GM12891 (cell line): ENCODE measurements at regions not wholly inside any gene's neighbourhood (a gene's known extent, or its start where the extent isn't known, plus 50 kb on each side); places are given as distances from the start of the nearest gene placed in this dataset.
A peak's percentile ranks its signal among the peaks of the same experiment; 100 is the strongest.
"Not testable (repeated sequence)": the region's sequence is repeated elsewhere in the genome, so short reads cannot be mapped to it uniquely, and the experiment has no call there.

Experiments
- DNase-seq: peaks from one replicate; pipeline ENCODE4 v3.0.0; 2011; ENCODE audit warnings: low spot score; ENCODE audit not compliant: insufficient read length
- FAIRE-seq: peaks from 2 replicates; lab custom pipeline; 2011; peaks lifted over from hg19 to GRCh38; lab: Jason Lieb, UNC
- PAX5 ChIP-seq: IDR thresholded peaks from 2 replicates; pipeline ENCODE4 v1.6.1; 2011; ENCODE audit warnings: low read length, moderate library complexity, mild to moderate bottlenecking; ENCODE audit not compliant: insufficient read depth, severe bottlenecking
- POLR2A ChIP-seq: IDR thresholded peaks from 2 replicates; pipeline ENCODE4 v1.6.1; 2011; ENCODE audit warnings: low read depth, low read length, control low read depth
- POLR2AphosphoS5 ChIP-seq: IDR thresholded peaks from 2 replicates; pipeline ENCODE4 v1.6.1; 2011; ENCODE audit warnings: low read depth, low read length, control low read depth
- POU2F2 ChIP-seq: IDR thresholded peaks from 2 replicates; pipeline ENCODE4 v1.6.1; 2011; ENCODE audit warnings: low read depth, mild to moderate bottlenecking, control low read depth, low read length, moderate library complexity
- SPI1 ChIP-seq: IDR thresholded peaks from 2 replicates; pipeline ENCODE4 v1.6.1; 2011; ENCODE audit warnings: low read depth, low read length, control low read depth
- TAF1 ChIP-seq: IDR thresholded peaks from 2 replicates; pipeline ENCODE4 v1.6.1; 2011; ENCODE audit warnings: low read depth, low read length, control low read depth

DNA sequence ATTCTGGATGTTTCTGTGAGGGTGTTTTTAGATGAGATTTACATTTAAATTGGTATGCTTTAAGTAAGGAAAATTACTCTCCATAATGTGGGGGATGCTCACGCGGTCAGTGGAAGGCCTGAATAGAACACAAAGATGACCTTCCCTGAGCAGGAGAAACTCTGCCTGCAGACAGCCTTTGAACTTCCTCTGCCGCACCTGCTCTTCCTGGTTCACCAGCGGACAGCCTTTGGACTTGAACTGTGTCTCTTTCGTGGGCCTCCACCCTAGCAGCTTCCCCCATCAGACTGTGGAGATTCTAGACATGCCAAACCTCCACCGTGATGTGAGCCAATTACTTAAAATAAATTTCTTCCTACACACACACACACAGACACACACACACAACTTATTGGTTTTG is 210.7 kb downstream of the EFCAB11 start:
- FAIRE-seq (no peak), DNase-seq (no peak)
- TF ChIP-seq TAF1 (no peak), POLR2A (no peak), POLR2AphosphoS5 (no peak)

DNA sequence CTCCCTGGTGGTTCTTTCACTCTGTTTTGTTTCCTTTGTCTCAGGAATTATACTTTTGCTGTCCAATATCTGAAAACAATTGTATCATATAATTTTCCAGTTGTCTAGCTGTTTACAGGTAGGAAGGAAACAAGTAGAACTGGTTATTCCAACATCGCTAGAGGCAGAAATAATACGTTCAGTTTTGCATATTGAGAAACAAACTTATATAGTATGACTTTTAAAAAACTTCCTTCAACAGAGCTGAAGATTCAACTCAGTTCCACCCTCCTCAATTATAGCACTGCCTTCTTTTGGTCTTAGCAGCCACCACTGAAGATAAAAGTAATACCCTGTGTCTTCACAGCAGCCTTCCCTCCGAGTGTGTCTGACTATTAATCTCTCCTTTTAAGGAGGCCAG is 214.3 kb downstream of the EFCAB11 start:
- TF ChIP-seq POLR2AphosphoS5, result no peak
- TF ChIP-seq PAX5, result no peak
- TF ChIP-seq TAF1, result no peak
- TF ChIP-seq SPI1, result no peak
- DNase-seq (no peak), FAIRE-seq (no peak)

DNA sequence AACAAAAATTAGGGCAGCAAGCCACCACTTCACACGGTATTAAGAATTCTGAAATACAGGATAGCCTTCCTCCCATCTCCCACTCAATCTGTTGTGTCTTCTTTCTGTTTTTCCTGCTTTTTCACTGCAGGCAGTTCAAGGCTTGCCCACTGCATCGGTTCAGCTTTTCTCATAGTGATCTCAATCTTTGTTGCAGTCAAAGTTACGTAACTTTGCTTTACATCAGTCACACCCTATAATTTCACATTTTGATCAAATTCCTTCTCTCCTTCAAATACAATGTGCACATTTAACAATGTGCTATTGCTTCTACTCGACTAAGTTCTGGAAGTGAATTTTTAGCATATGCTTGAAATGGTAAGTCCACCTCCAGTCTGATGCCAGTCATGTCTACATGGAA is 217.6 kb downstream of the EFCAB11 start:
- DNase-seq (no peak), FAIRE-seq (no peak)
- no peak for TF ChIP-seq POLR2AphosphoS5

DNA sequence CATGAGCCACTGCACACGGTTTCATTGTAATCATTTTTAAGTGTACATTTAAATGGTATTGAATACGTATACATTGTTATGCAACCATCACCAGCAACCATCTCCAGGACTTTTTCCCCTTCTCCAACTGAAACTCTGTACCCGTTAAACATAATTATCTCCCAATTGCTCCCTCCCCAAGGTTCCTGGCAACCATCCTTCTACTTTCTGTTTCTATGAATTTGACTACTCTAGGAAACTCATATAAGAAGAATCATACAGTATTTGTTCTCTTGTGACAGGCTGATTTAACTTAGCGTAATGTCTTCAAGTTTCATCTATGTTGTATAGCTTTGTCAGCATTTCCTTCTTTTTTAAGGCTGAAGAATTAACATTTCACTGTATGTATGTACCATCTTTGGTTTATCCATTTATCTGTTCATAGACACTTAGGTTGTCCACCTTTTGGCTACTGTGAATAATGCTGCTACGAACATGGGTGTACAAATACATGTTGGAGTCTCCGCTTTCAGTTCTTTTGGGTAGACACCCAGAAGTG is 223.1 kb downstream of the EFCAB11 start:
- DNase-seq (no peak), FAIRE-seq (no peak)
- TF ChIP-seq POU2F2 (no peak), TAF1 (no peak), POLR2A (no peak), SPI1 (no peak), POLR2AphosphoS5 (no peak), PAX5 (no peak)

DNA sequence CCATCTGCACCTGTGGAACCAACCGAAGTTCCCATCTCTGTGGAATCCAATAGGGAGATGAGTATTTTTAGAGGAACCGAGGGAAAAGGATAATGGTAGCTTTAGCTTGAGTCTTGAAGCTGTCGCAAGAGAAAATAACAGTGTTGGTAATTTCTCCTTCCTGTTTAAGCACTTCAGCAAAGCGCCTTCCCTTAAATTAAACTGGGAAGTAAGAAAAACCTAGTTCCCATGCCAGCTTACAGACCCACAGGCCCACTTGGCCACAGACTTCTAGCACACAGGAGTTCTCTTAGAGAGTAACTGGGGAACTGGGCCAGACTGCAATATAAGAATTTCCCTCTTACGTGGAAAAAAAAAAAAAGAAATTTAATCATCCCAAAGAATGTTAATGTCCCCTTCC is 223.8 kb downstream of the EFCAB11 start:
- TF ChIP-seq TAF1, result no peak
- no peak for TF ChIP-seq PAX5
- no peak for TF ChIP-seq SPI1
- no peak for TF ChIP-seq POLR2AphosphoS5
- TF ChIP-seq POLR2A, result no peak
- TF ChIP-seq POU2F2, result no peak
- FAIRE-seq (no peak), DNase-seq (no peak)

DNA sequence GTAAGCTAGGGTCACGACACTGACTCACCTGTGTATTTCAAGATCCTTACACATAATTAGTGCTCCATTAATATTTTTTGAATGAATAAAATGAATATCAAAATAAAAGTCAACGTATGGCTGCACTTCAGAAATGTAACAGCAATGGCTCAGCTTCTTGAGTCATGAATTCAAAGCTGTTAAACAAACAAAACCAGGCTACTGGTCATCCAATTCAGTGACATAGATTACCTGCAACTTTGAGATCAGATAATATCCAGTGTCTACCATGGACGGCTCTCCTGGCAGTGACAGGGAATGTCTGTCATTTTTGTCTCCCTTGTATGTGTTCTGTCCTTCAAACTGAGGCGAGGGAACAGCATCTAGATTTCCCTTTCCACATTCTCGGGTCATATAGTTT is 225.6 kb downstream of the EFCAB11 start:
- FAIRE-seq (no peak), DNase-seq (no peak)
- TF ChIP-seq POLR2AphosphoS5, result no peak
- no peak for TF ChIP-seq TAF1
- TF ChIP-seq SPI1, result no peak
- TF ChIP-seq POLR2A, result no peak
- no peak for TF ChIP-seq POU2F2
- no peak for TF ChIP-seq PAX5

DNA sequence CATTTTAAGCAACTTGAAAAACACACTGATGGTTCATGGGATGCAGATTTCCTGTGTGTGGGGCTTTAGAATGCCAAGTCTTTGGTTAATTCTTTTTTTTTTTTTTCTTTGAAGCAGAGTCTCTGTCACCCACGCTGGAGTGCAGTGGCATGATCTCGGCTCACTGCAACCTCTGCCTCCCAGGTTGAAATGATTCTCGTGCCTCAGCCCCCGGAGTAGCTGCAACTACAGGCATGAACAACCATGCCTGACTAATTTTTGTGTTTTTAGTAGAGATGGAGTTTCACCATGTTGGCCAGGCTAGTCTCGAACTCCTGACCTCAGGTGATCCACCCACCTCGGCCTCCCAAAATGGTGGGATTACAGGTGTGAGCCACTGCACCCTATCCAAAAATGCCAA is 228.3 kb downstream of the EFCAB11 start:
- DNase-seq, FAIRE-seq: not testable (repeated sequence)

DNA sequence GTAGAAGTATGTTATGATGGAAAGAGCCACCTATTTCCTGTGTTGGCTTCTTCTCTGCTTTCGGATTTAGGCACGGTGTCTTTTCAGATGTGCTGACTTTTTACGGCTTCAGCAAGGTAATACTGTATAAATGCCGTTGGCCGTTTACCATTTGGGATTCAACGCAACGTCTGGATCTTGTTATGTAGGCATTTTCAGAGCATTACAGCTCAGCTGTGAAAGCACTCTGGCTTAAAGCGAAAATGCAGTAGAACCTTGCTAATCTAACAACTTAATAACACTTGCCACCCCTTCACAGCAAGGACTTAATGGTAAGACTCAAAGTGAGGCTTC is 229.9 kb downstream of the EFCAB11 start:
- TF ChIP-seq POLR2AphosphoS5, result no peak
- no peak for TF ChIP-seq POLR2A
- no peak for TF ChIP-seq SPI1
- TF ChIP-seq POU2F2, result no peak
- no peak for TF ChIP-seq PAX5
- TF ChIP-seq TAF1, result no peak
- no peak for DNase-seq
- peak; percentile 75 for FAIRE-seq

DNA sequence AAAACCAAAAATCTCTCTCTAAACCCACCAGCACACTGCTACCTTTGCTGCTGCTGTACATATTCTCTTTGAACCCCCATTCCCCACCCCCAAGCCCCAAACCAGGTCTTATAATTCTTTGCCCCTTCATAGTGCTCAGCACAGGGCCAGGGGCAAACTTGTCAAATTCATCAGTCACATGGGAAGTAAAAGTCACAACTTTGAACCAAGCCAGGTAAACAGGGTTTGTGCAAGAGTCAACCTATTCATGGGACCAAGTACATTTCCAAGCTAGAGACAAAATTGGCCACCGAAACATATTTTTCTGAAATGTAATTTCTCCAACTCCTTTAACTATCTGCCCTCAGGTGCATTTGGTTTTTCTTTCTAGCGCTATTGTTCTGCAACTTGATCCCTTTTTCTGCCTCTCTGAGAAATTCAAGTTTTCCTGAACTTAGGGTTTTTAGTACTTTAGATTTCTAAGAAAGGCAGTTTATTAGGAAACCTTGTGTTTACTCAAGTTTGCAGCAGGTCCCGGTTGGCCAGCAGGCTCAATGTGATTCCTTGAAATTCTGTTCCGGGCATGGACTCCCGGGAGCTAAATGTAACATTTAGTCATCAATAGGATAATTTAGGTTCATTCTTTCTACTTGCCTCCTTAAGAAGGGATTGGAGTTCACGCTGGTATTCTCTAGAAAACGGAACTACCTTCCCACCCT is 230.5 kb downstream of the EFCAB11 start:
- FAIRE-seq (no peak), DNase-seq (no peak)
- TF ChIP-seq POLR2A (no peak), POLR2AphosphoS5 (no peak)

DNA sequence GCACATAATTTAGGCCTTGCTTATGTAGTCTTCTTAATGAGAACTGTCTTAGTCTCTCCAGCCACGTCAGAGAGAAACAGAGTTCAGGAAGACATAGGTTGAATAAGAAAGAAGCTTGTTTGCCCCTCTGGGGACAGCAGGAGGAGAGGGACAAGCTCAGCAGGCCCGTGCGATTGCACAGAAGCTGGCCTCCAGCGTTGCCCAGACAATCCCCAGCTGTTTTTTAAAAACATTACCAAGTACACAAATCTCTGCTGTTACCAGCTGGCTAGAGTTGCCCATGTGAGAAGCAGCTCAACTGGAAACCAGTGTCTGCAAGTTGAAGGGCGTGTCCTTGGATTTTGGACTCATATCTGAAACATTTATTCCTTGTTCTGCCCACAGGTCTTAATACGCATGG is 232.6 kb downstream of the EFCAB11 start:
- FAIRE-seq, result no peak
- no peak for TF ChIP-seq POLR2A
- TF ChIP-seq TAF1, result no peak
- no peak for TF ChIP-seq POU2F2
- no peak for TF ChIP-seq SPI1
- no peak for TF ChIP-seq POLR2AphosphoS5
- TF ChIP-seq PAX5, result no peak

DNA sequence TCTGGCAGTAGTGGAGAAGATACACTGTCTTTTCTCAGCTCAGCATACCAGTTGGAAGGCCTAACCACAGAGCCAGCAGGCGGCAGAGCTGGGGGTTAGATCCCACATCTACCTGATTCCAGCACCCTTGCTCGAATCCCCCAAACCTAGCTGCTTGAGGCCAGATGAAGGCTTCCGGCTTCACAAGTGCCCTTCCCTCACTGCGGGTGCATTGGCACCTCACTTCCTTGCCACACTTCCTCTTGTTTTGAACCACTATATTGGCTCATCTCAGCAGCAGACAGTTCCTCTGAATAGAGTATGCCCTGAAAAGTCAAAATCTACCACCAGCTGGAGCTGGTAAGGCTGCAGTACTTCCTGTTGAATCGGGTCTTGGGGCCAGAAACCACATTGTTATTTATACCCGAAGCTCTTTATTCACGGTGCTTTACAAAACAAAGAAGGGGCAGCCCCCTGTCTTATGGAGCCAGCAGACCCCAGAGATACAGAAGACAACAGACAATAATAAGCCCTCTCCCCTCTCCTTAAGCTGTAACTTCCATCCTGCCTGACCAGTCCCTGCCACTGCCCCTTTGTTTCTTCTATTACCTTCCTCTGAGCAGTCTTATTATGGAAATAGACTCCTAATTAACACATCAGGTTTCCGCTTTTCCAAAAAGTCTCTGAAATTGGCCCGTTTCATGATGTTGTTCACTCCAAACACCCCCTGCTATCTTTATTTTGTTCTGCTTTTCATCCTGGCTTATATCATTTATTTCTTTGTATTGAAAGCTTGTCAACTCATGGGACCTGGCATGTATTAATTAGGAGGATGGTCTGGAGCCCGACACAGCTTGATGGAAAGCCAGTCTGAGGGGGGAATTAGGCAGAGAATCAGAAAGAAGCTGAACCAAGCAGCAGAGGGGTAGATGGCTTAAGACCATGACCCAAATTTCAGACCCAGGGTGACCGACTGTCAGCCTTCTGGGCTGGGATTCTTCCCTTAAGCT is 233.5 kb downstream of the EFCAB11 start:
- peak; percentile 18 for DNase-seq
- peak; percentile 91 for FAIRE-seq
- TF ChIP-seq SPI1, result peak; percentile 76
- no peak for TF ChIP-seq POLR2A
- no peak for TF ChIP-seq PAX5
- TF ChIP-seq TAF1, result no peak

More for the DNA sequence above, 232.6 kb downstream of the EFCAB11 start:
- no peak for DNase-seq
